Activated T-cell treated with anti-CD3 and anti-CD28 coated beads for 24 hours (primary cell): ENCODE measurements at regions not wholly inside any gene's neighbourhood (a gene's known extent, or its start where the extent isn't known, plus 50 kb on each side); places are given as distances from the start of the nearest gene placed in this dataset.

Source experiments
- DNase-seq: peaks from one replicate; pipeline ENCODE4 v3.0.0-alpha.2; 2020; ENCODE audit warnings: low read depth

- no peak for DNase-seq
These were observed 54.2 kb upstream of the MYCBP2 start for GRCh38 chr13:77381059-77381458.

DNA sequence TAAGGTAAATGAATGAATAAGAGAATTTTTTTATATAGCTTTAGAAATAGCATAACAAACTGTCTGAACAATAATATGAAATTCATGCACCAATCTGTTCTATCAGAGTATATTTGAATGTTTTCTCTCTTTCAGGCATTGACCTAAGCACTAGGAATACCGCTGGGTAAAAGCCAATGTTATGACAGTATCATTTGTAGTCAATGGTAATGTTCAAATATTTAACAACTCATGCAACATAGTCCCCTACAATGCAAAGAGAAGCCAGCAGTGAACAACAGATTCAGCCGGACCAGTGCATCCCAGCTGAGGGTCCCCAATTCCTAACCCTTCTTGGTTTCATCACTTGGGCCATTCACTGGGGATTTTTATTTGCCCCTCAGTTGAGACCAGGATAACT is 52.6 kb upstream of the MYCBP2 start:
- no peak for DNase-seq

DNA sequence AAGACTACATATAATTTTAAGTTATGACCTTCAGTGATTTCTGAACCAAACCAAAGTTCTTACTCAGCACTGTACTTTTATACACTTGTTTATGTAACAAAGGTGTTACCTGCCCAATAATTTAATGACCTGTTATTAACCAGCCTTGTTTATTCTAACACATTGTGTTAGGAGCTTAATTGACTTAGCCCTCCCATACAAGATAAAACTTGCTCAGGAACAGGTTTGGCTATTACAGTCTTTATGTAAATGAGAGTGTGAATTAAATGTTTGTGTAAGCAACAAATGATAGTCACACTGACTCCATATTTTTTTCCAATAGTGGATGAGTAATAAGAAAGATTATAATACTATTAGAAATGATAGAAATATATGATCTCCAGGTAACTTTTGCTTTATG is 51.8 kb upstream of the MYCBP2 start:
- DNase-seq = no peak

DNA sequence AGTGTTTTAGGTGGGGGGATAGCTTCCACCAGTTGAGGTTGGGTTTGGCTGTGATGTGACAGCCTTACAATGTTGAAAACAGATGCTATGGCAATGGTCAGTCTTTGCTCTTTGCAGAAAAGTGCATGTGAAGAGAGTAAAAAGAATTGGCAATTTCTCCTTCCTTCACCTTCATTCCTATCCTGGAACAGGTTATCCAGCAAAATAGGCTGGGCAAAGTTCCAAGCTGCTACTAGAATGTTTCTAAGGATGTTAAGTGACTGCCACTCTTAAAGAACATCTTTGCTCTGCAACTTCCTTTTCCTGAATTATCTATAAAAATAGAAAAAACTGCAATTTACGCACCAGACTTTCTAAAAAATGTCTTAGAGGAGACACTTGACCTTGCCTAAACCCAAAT is 50.1 kb upstream of the MYCBP2 start:
- no peak for DNase-seq
